IPS-11a (cell line): ENCODE measurements at regions not wholly inside any gene's neighbourhood (a gene's known extent, or its start where the extent isn't known, plus 50 kb on each side); places are given as distances from the start of the nearest gene placed in this dataset.

Source experiments
- H3K4me3 ChIP-seq: one replicate; pipeline ENCODE4 v1.5.1; 2013; ENCODE audit warnings: low read depth, low read length, control low read depth

- H3K4me3 ChIP-seq, result no peak overlapping the region
These were observed 89.2 kb upstream of the CXCR4 start for GRCh38 chr2:136207030-136207623.

GRCh38 chr2:136206613-136207012 is 88.7 kb upstream of the CXCR4 start:
- H3K4me3 ChIP-seq, result no peak overlapping the region

DNA sequence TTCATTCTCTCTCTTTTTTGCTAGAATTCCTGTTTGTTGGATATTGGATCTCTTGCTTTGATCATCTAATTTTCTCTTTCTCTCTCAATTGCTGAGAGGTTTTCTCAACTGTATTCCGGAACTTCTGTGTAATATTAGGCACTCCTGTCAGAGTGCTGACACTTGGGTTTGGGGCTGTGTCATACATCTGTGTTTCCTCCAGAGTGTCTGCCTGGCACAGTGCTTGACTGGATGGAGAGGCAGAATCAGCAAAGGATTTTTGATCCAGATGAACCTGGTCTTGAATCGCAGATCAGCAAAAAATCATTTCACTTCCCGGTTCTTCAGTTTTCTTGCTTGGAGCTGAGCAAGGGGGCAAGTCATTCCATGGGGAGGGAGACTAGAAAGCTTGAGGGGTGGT is 87.7 kb upstream of the CXCR4 start:
- H3K4me3 ChIP-seq, result no peak overlapping the region

- H3K4me3 ChIP-seq, result no peak overlapping the region
These were observed 87.0 kb upstream of the CXCR4 start for GRCh38 chr2:136204971-136205370.

GRCh38 chr2:136195226-136195625 is 77.3 kb upstream of the CXCR4 start:
- H3K4me3 ChIP-seq, result no peak overlapping the region

DNA sequence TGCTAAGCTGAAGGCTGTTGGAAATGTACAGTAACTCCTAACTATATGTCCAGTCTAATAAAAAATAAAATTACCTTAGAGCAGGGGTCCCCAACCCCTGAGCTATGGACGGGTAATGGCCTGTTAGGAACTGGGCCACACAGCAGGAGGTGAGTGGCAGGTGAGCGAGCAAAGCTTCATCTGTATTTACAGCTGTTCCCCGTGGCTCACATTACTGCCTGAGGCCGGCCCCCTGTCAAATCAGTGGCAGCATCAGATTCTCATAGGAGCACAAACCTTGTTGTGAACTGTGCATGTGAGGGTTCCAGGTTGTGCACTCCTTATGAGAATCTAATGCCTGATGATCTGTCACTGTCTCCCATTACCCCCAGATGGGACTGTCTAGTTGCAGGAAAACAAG is 73.1 kb upstream of the CXCR4 start:
- H3K4me3 ChIP-seq, result no peak overlapping the region

- no peak overlapping the region for H3K4me3 ChIP-seq
These were observed 71.4 kb upstream of the CXCR4 start for GRCh38 chr2:136189221-136189782.

DNA sequence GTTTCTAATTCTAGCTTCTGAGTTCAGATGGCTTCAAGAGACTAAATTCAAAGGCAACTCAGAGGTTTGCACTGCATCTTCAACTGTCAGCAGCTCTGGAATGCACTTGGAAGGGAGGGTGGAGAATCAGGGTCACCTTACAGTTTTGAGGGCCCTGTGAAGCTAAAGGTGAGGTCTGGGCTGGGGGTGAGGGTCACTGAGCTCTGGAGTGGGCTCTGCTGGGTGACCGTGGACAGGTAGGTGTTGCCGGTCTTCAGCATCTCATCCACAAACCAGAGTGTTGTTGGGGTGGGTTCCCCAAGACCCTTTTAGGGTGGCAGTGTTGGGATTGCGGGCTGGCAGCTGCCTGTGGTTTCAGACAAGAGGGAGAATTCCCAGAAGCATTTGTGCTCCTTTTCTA is 70.1 kb upstream of the CXCR4 start:
- H3K4me3 ChIP-seq, result no peak overlapping the region

DNA sequence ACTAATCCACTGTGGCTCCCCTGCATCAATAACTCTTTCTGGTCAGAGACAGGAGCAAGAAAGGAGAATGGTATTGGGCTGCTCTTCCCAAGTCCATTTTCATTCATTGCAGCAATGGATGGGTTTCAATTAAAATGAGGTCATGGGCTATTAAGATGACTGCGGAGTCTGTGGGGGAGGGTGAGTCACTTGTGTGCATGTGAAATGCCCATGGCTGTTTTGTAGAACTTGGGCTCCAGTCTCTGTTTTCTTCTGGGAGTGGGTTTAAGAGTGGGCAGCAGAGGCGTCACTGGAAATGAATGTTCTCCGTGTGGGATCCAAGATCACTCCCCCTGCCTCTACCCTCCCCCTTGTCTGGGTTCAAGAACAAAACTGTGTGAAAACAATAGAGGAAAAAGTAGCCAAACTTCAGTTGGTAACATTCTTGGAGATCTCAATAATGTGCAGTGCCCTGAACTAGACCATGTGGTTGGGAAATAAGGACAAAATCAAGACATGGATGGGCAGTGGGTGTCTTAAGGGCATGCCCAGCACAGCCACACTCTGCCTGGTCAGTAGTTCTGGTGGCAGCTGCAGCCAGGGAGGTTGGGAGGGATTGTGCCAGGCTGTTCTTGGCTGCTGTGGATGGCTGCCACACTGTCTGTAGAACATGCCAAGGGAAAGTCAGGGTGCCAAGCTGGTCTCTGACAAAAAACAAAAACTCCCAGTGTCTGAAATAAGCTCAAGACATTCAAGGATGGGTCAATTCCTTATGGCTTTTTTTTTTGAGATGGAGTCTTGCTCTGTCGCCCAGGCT is 68.2 kb upstream of the CXCR4 start:
- H3K4me3 ChIP-seq, result no peak overlapping the region

GRCh38 chr2:136183097-136183496 is 65.1 kb upstream of the CXCR4 start:
- no peak overlapping the region for H3K4me3 ChIP-seq

- no peak overlapping the region for H3K4me3 ChIP-seq
These were observed 64.4 kb upstream of the CXCR4 start for GRCh38 chr2:136182315-136182714.

DNA sequence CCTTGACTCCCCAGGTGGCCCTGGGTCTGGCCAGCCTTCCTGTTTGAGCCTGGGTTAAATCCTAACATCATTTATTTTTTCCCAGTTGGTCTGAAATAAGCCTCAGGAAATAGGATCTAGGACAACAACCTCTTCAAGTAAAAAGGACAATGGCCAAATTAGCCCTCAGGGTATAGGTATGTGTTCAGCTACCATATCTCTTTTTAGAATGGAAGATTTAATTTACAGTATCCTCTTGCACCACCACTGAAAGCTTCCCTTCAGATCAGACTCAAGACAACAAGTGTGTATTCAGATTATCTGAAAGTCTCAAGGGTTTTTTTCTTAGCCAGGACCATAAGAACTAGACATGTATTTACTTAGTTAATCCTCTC is 61.6 kb upstream of the CXCR4 start:
- H3K4me3 ChIP-seq, result no peak overlapping the region

DNA sequence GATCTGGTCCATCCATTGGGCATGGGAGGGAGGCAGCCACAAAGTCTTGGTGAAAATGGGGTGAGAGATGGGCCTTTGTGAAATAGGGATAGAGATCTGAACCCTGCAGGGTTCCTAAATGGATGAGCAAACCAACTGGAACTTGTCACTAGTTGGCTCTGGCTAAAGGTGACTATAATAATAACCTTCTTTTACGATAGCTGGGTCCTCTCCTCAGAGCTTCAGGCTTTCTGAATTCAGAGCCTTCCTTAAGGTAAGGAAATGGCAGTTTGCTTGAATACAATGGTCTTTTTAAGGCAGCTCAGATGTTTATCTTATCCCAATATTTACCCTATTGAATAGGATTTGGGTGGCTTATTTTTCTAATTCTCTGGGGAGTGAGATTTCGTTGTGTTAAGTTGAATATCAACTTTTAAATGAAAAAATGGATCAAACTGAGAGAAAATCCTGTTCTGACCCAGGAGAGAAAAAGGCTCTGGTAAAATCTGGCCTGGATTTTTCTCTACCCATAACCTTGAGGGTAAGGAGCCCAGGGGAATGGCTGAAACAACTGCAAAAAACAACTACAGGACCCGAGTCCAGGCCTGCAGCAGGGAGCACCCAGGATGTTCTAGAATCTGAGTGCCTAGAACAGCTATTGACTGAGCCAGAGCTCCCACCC is 61.1 kb upstream of the CXCR4 start:
- H3K4me3 ChIP-seq, result no peak overlapping the region

- H3K4me3 ChIP-seq, result no peak overlapping the region
These were observed 57.9 kb upstream of the CXCR4 start for GRCh38 chr2:136175868-136176267.

DNA sequence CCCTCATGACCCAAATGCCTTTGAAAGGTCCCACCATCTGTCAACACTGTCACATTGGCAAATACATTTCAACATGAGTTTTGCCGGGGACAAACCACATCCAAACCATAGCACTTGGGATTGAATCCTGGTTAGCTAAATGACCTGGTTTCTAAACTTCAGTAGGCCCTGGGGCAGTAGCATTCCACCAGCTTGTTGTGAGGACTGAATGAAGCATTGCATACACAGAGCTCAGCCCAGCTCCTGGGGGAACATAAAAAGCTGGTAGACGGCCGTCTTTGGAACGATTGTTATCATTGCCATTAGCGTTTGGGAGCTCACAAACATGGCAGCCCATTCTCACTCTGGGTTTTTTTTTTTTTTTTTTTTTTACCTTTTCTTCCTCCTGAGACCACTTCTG is 57.5 kb upstream of the CXCR4 start:
- H3K4me3 ChIP-seq, result no peak overlapping the region

- no peak overlapping the region for H3K4me3 ChIP-seq
These were observed 55.2 kb upstream of the CXCR4 start for GRCh38 chr2:136173126-136173525.

DNA sequence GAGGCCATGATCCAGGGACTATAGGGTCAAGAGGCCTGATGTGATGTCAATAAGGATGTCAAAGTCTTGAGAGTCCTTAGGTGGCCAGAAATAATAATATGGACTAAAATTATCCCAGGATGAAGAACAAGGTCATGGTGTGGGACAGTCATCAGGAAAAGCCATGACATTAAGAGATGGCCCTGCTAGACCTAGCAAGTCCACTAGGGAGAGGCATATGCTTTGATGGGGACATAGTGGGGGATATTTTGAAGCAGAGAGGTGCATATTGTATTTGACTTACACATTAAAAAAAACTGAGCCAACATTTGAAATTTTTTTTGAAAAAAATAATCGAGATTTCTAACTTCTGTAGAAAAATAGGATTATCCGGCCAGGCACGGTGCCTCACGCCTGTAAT is 53.3 kb upstream of the CXCR4 start:
- H3K4me3 ChIP-seq, result no peak overlapping the region

GRCh38 chr2:136168720-136169119 is 50.8 kb upstream of the CXCR4 start:
- H3K4me3 ChIP-seq, result no peak overlapping the region

GRCh38 chr2:136167721-136168475 is 49.9 kb upstream of the CXCR4 start:
- H3K4me3 ChIP-seq, result no peak overlapping the region
